ENCODE measurements at regions not wholly inside any gene's neighbourhood (a gene's known extent, or its start where the extent isn't known, plus 50 kb on each side); places are given as distances from the start of the nearest gene placed in this dataset.

GRCh38 chr5:89110916-89111646, 228.1 kb upstream of the MEF2C start:
- no peak for DNase-seq

- DNase-seq: no peak
Observed at GRCh38 chr5:89106480-89106879, 223.5 kb upstream of the MEF2C start.

- no peak for DNase-seq
Observed at GRCh38 chr5:89105836-89106235, 222.9 kb upstream of the MEF2C start.

- DNase-seq: no peak
Observed at GRCh38 chr5:89105171-89105695, 222.2 kb upstream of the MEF2C start.

- no peak for DNase-seq
Observed at GRCh38 chr5:89098199-89098756, 215.3 kb upstream of the MEF2C start.

GRCh38 chr5:89097103-89097502, 214.1 kb upstream of the MEF2C start:
- DNase-seq: no peak

- DNase-seq: no peak
Observed at GRCh38 chr5:89095341-89095740, 212.4 kb upstream of the MEF2C start.

GRCh38 chr5:89090037-89090436, 207.1 kb upstream of the MEF2C start:
- no peak for DNase-seq

- DNase-seq: peak in 1 of 14 donors; percentile 35
Observed at GRCh38 chr5:89087551-89088318, 204.8 kb upstream of the MEF2C start.

- no peak for DNase-seq
Observed at GRCh38 chr5:89087128-89087527, 204.1 kb upstream of the MEF2C start.

GRCh38 chr5:89086390-89087086, 203.6 kb upstream of the MEF2C start:
- DNase-seq: no peak

- no peak for DNase-seq
Observed at GRCh38 chr5:89083791-89084190, 200.8 kb upstream of the MEF2C start.

- DNase-seq: no peak
Observed at GRCh38 chr5:89081360-89081759, 198.4 kb upstream of the MEF2C start.

GRCh38 chr5:89080467-89081116, 197.6 kb upstream of the MEF2C start:
- DNase-seq: no peak

- no peak for DNase-seq
Observed at GRCh38 chr5:89072842-89073672, 190.1 kb upstream of the MEF2C start.

- no peak for DNase-seq
Observed at GRCh38 chr5:89071941-89072331, 189.0 kb upstream of the MEF2C start.

GRCh38 chr5:89071101-89071940, 188.3 kb upstream of the MEF2C start:
- no peak for DNase-seq

- DNase-seq: no peak
Observed at GRCh38 chr5:89069591-89069990, 186.6 kb upstream of the MEF2C start.

- DNase-seq: no peak
Observed at GRCh38 chr5:89067362-89067761, 184.4 kb upstream of the MEF2C start.

GRCh38 chr5:89065919-89066318, 182.9 kb upstream of the MEF2C start:
- no peak for DNase-seq
